SHP77 (cell line): ENCODE measurements at regions not wholly inside any gene's neighbourhood (a gene's known extent, or its start where the extent isn't known, plus 50 kb on each side); places are given as distances from the start of the nearest gene placed in this dataset.

ENCODE experiments used
- DNase-seq, 2 experiments: peaks; one replicate each; lab custom pipeline; 2025; lab: John Stamatoyannopoulos, UW

DNA sequence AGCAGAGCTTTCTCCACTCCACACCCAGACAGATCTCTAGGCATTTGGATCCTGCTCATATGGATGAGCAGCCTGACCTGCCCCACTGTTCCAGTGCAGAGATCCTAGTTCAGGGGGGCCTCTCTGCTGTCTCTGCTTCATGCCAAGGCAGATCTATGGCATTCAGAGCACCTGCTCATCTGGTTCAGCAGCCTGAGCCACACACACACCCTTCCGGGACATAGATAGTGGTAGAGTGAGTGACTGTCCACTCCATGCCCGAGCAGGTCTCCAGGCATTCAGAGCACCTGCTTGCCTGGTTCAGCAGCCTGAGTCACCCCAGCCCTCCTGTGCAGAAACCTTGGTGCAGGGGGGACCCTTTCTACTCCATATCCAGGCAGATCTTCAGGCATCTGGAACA, 54.3 kb upstream of the ZNF800 start:
- DNase-seq, result no peak
